ENCODE measurements at regions not wholly inside any gene's neighbourhood (a gene's known extent, or its start where the extent isn't known, plus 50 kb on each side); places are given as distances from the start of the nearest gene placed in this dataset.
"Not testable (repeated sequence)": the region's sequence is repeated elsewhere in the genome, so short reads cannot be mapped to it uniquely, and the experiment has no call there.

GRCh38 chr3:195969838-195970776, 61.8 kb upstream of the TNK2 start:
- not testable (repeated sequence) for TF ChIP-seq EZH2 (IDR thresholded peaks at IDR 0.05; ENCODE audit: low read depth, unreplicated experiment)
- TF ChIP-seq, protein P1, sequence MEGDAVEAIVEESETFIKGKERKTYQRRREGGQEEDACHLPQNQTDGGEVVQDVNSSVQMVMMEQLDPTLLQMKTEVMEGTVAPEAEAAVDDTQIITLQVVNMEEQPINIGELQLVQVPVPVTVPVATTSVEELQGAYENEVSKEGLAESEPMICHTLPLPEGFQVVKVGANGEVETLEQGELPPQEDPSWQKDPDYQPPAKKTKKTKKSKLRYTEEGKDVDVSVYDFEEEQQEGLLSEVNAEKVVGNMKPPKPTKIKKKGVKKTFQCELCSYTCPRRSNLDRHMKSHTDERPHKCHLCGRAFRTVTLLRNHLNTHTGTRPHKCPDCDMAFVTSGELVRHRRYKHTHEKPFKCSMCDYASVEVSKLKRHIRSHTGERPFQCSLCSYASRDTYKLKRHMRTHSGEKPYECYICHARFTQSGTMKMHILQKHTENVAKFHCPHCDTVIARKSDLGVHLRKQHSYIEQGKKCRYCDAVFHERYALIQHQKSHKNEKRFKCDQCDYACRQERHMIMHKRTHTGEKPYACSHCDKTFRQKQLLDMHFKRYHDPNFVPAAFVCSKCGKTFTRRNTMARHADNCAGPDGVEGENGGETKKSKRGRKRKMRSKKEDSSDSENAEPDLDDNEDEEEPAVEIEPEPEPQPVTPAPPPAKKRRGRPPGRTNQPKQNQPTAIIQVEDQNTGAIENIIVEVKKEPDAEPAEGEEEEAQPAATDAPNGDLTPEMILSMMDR (conservative IDR thresholded peaks at IDR 0.05; ENCODE audit: low read depth in 2 of 2): not testable (repeated sequence)

Data from GM23338 (cell line).